HG02798 (cell line): ENCODE measurements at regions not wholly inside any gene's neighbourhood (a gene's known extent, or its start where the extent isn't known, plus 50 kb on each side); places are given as distances from the start of the nearest gene placed in this dataset.

Experiments used
- ATAC-seq: cut with Tn5 transposase; IDR thresholded peaks from one replicate; pipeline ENCODE4 v1.9.1; 2021; ENCODE audit warnings: mild to moderate bottlenecking; ENCODE audit not compliant: unreplicated experiment, poor library complexity

DNA sequence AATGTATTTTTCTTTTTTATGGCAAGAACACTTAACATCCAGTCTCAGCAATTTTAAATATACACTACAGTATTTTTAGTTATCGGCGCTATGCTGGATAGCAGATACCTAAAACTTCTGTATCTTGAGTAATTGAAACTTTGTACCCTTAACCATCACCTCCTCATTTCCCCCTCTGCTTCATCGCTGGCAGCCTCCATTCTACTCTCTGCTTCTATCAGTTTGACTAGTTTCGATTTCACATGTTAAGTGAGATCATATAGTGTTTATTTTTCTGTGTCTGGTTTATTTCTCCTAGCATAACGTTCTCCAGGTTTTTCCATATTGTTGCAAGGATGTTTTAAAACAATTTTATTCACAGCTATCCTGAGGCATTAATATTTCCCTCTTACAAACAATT lies 340.8 kb upstream of the SLC10A2 start:
- ATAC-seq = no peak

DNA sequence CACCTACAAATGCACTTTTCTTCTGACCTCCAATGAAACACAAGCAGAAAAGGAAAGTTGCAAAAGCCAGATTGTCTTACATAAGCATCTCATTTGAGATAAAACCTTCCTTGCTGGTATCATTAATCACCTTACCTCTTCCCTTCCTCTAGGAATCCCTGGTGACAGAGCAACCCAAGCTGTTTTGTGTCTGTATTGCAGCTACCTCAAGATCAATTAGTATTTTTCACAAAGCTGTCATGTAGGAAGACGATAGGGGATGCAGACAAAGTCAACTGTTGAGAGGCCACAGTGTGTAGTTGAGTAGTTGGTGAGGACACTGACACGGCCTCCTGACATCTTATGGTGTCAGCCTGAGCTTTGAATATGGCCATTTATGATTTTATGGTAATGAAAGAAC lies 339.1 kb upstream of the SLC10A2 start:
- no peak for ATAC-seq

DNA sequence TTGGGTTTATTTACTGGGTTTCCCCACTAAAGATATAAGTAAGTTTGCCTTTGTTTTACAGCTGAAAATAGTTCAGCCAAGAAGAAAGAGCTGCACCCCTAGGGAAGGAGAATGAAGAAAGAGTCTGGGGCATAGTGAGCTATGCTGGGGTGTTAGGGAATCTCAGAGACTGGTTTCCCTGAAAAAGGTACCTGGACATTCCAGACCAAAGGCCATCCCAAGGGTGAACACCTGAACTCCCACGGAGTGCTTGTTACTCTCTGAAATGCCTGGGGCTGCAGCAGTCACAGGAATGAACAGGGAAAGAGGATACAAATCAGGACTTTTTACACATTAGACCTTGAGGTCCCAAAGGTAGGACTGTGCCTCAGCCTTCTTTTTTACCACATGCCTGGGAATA lies 337.6 kb upstream of the SLC10A2 start:
- ATAC-seq = no peak

DNA sequence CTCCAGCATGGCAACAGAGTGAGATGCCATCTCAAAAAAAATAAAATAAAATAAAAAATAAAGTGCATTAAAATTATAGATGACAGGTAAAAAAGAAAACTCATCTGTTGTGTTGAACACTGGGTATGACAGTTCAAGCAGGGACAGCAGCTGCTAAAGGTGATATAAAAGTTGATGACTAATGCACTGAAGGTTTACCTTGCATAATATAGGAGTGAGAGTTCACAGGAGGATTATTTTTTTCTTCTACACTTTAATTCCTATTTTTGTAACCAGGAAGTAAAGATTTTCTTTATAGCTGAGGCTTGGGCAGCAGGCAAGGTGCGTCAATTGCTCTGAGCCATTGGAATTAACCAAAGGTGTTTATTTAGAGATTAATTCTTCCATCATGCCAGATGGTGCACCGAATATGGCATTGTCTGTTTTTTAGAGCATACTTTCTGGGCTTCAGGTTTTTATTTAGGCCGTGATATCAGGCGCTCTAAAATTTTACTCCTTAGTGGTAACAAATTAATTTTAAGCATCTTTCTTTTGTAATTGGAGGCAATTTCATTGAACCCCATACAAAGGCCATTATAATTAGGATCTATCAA lies 337.0 kb upstream of the SLC10A2 start:
- ATAC-seq = no peak

DNA sequence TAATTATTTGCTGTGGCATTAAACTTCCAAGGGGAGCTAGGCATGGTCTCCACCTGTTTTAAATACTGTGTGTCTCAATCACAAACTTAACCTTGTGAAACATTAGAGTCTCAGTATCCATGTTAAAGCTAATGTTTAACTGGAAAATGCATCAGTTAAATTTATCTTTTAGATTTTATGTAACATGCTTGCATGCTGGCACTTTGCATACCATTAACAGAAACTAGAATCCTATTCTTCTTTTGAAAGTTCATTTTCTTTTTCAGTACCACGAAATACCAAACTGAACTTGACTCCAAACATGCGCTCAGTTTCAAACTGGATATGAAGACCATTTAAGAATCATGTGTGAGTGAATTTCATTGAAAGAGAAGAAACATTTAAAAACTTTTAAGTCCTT lies 328.9 kb upstream of the SLC10A2 start:
- ATAC-seq = no peak

DNA sequence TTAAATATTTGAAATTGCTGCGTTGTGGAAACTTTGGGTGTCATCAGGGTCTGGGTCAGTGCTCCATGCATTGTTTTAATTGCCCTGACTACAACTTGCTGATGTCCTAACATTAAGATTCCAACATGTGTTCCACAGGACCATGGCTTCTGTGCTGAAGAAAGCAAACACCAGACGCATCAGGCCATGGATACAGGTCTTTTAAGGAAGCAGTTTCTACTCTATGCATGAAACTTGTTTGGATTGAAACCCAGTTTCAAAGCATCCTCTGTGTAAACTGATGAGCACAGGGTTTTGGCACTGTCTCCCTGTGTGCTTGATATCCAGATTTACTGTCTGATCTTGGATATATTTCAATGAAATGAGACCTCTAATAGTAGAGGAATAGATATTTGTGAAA lies 328.4 kb upstream of the SLC10A2 start:
- no peak for ATAC-seq

DNA sequence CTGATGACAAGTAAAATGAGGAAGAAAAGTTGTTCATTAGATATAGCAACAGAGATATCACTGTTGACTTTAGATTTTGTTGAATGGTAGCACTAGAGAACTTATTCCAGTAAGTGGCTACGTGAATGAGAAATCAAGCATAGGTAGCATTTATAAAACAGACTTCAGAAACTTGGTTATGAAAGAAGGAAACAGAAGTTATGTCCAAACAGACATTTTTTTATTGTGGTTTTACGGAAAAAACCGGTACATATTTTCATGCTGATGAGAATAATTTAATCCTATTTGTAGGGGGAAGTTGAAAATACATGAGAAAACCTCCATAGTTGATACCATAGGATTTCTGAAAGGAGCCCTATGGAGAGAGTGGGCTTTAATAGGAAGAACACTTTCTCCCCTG lies 325.7 kb upstream of the SLC10A2 start:
- no peak for ATAC-seq

DNA sequence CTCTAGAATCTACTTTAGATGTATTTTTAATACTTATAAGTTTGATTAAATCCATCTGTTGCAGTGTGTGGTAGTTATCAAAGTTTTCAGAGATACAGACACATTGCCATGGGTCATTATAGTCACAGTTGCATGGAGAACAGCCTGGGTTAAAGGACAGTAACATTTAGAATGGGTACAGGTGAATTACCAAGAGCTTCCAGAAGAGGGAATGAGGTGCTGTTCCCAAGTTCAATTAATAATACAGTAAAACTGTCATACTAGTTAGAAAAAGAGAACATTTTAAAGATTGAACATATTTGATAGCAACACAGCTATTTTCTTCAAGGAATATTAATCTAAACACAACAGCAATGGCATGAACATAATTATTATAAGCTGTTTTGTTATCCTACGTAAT lies 322.6 kb upstream of the SLC10A2 start:
- no peak for ATAC-seq

DNA sequence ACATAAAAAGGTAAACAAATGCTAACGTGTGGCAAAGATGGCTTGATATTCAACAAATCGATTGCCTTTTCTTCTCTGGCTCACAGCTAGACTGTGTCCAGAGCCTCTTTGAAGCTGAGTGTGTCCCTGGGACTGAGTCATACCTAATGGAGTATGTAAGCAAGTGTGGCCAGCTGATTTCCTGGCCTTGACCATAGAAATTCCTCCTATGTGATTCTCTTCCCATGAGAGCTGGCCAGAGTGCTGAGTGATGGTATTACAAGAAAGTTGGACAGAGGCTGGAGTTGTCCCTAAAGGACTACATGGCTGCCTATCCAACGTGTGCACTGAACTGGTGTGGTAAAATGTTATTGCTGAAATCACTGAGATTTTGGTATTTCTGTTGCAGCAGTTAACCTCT lies 320.1 kb upstream of the SLC10A2 start:
- no peak for ATAC-seq

DNA sequence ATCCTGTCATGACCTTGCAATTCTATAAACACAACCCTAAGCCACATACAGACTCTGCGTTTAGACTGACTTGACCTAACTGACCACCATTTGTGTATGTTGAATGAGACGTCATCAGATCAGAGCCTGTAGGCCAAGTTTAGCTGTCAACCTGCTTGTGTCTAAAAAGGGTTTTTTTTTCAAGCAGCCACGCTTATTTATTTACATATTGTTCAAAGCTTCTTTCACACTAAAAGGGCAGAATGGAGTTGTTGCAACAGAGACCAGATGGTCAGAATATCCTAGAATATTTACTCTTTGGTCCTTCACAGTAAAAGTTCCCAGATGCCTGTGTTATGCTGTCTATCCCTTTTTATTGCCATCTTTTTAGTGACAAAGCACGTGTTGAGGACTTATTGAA lies 307.7 kb upstream of the SLC10A2 start:
- ATAC-seq = no peak

DNA sequence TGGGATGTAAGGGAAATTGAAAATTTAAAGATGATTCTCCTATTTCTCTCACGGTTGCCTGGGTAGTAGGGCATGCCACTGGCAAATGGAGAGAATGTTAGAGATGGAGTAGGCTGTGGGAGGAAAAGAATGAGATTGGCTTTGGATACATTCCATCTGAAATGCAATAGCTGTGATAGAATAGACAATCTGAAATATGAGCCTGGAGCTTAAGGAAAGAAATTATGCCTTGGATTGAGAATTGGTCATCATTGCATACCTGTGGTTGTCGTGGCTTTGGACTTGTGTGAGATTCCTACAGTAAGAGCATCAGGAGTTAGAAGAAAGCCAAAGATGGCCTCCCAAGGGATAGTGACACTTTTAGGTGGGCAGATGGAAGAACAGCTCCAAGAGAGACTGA lies 305.1 kb upstream of the SLC10A2 start:
- ATAC-seq = no peak

DNA sequence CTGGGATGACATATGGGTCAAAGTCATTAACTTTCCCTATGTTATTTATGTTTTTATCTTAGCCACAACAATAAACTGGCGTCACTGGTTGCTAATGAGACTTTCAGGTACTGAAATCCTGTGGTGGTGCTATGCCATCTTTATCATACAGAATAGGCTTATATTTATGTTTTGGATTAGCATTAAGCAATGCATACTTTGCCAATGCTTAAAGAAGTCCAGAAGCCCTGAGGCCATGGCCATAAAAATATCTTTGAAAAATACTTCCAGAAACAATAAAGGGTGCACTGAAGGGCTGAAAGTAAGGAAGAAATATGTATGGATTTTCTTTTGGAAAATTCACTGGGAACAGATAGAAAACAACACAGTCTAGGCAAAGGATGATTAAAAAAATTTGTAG lies 304.6 kb upstream of the SLC10A2 start:
- no peak for ATAC-seq

DNA sequence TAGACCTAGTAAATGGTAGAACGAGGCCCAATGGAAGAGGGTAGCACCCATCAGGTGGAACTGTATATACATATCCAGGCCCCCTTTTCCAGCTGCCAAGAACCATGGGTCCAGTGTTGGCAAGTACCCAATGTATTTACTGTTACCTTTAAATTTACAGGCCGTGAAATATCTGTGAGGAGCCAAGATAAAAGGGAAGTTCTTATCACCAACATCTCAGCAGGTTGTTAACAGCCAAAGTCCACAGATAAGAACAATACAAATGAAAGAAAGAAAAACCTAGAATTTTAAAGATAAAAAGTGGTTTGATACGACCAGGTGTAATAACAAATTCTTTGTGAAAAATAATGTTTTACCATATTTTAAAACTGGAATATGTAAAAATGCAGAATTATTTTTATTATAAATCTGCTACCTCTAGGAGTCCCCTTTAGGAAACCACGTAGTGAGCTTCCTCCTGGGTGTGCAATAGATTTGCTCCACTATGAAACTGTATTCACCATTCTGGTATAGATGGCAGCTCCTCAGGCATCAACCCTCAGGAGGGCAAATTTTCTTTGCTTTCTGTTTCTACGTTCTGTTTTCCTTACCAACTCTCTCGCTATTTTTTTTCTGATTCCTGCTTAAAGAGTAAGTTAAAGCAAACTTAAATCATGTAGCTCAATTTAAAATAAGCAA lies 292.2 kb upstream of the SLC10A2 start:
- ATAC-seq = no peak

DNA sequence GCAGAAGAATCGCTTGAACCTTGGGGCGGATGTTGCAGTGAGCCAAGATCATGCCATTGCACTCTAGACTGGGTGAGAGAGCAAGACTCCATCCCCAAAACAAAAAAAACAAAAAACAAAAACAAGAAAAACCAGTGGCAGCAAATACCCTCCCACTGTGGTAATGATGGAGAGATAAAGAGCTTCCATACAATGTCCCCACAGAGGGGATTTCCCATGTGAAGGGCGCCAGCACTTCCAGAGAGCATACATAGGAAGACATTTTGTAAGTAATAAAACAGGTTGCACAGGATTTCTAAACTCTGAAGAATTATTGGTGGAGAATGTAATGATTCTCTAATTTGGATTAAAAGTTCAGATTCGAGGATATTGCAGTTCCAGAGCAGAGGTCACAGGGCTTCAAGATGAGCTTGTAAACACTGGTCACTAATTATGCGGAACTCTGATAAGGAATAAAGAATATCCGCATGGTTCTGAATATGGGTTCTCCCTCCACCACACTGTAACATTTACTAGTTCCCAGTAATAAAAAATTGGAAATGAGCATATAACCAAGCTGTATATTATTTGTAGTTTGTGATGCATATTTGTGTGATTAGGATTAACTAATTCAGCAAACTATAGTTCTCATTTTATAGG lies 290.1 kb upstream of the SLC10A2 start:
- ATAC-seq = no peak

DNA sequence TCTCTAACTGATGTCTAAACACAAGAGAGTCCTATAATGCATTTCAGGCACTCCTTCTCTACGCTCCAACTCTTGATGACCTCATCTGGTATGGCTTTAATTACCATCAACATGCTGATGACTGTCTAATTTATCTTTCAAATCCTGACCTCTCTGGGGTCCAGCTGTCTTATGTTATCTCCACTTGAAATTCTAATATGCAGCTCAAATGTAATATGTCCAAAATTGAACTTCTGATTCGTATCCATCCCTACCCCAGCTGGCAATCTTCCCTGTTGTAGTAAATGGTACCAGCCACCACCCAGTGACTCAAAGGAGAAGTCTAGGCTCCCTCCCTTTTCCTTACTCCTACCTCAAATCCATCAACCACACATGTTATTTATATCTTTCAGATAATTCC lies 288.0 kb upstream of the SLC10A2 start:
- ATAC-seq = no peak

DNA sequence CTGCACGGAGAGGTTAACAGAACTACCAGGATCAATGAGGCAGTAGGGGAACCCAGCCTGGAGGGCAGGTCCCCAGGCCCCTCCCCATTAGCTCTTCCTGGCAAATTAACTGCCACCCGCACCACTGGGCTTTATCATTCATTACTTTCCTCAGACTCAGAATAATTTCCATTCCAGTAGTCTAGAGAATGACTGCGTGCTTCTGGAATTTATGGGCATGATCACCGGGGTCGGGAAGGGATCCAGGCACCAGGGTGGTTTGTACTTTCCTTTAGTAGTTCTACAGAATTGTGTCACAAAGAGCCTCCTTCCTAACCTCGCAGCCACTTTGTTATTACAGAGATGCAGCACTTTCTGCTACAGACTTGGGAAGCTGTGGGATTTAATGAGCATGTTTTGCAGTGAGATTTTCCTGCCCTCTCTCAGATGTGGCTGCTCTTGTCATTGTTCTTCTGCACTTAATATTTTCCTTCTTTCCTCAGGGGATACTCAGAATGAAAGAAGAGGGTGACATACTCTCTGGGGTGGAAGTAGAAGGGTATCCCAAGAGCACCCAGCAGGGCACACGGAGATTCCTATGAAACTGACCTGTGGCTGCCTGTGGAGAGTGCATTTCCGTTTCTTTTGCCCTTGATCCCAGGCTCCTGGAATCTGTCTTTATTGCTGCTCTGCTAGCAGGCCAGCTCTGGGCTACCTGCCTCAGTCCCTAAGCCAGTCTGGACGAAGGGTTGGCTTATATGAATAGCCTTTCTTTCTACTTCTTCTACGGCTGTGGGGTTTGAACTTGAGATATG lies 285.0 kb upstream of the SLC10A2 start:
- no peak for ATAC-seq

DNA sequence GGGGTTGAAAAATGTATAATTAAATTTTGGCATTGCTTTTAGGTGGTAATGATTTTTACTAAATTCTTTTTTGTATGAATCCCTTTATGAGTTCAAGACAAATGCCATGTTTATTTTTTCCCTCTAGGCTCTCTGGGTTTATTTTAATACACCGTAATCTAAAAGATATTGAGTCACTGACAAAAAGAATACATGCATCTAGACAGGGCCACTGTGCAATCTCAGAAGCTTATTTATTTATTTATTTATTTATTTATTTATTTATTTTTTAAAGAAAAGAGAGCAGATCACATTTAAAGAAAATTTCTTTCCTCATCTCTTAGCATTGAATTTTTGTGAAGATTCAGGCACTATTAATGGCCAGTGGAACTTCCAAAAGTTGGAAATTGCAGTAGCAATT lies 283.9 kb upstream of the SLC10A2 start:
- ATAC-seq = no peak

DNA sequence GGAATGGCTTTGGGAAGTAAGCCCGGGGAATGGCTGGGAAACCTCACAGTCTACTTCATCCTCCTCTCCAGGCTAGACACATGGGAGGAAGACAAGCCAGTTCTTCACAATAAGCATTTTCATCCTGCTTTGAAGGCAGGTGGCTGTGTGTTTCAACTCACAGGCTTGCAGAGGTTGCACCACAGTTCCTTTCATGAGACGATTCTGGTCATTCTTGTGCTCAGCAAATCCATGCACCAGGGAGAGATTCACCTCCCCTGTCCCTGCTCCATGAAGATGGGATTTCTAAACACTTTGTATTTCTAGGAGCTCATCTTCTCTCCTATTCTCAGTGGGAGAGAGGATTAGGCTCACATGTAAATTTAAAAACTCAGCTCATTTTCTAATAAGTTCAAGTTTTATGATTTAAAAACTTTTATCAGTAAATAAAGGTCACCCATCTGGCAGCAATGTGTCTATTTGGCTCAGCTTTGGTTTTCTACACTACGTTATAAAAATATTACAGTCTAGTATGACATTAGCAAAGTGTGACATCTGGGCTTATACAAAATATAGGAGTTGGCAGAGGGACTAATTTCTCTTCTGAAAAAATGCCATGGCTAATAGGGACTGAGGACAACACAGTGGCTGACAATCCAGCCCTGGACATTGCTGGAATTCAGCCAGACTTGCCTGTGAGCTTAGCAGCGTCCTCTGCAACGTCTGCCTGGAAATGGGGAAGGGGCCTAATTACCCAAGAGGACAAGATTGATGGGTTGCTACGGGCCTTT lies 283.2 kb upstream of the SLC10A2 start:
- ATAC-seq = no peak

DNA sequence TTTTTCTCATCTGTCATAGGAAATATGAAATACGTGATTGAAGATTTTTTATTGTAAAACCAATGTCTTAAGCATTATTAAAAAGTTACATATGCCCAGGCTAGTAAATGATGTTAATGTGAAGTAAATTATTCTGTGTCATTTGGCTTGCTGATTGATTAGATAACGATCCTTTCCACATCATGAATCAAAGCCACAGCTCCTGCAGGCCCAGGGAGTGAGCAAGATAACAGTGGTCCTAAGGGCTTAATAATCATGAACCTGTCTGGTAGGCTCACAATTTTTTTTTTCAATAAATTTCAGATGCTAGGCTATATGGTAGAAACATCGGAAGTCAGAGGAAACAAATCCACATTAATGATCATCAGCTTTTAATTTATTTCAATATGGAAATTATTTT lies 269.0 kb upstream of the SLC10A2 start:
- no peak for ATAC-seq

DNA sequence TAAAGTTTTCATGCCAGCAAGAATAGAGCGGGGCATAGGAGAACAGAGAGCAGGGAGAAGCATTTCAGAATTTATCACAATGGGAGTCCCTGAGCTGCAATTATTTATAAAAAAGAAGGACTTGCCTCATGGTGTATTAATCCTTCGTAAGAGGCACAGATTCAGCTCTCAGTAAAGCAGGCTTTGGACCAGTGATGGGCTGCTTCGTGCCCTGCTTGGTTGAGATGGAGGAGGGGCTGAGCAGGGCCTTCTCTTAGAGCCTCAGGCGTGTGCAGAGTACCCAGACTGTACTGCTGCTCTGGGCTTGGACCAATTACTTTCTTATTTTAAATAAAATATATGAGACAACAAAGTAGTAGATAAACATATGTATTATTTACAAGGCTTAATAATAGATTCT lies 265.7 kb upstream of the SLC10A2 start:
- ATAC-seq = no peak

DNA sequence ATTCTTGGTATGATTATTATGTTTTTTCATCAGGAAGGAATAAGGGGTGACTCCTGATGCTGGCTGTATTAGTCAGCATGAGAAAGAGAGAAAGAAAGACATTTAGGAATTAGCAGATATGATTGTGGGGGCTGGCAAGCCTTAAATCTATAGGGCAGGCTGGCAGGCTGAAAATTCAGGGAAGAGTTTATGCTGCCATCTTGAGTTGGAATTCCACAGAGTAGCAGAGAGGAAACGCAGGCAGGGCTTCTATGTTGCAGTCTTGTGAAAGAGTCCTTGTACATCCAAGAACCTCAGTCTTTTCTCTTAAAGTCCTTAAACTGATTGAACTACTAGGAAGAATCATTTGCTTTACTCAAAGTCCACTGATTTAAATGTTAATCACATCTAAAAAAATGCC lies 262.7 kb upstream of the SLC10A2 start:
- ATAC-seq = no peak
